ENCODE measurements at regions not wholly inside any gene's neighbourhood (a gene's known extent, or its start where the extent isn't known, plus 50 kb on each side); places are given as distances from the start of the nearest gene placed in this dataset.

- Mint-ChIP-seq H3K4me3 (ENCODE audit: low read depth) (no peak overlapping the region), H3K36me3 (ENCODE audit: insufficient read depth) (no peaks in the 10 kb centered on the region), H3K9me3 (ENCODE audit: low read depth) (peaks cover 7% of the 10 kb centered on the region), H3K27me3 (peaks cover 6% of the 10 kb centered on the region), H3K4me1 (ENCODE audit: low read depth) (peaks cover 9% of the 10 kb centered on the region), H3K27ac (no peak overlapping the region)
- TF ChIP-seq CTCF (IDR thresholded peaks at IDR 0.05; ENCODE audit: unreplicated experiment), result no peak
- DNase-seq (ENCODE audit: low spot score, unreplicated experiment), result no peak
Observed at GRCh38 chrX:39805022-39805421, 292.7 kb downstream of the BCOR start.

- Mint-ChIP-seq H3K9me3 (ENCODE audit: low read depth) (peaks cover 7% of the 10 kb centered on the region), H3K4me1 (ENCODE audit: low read depth) (peaks cover 9% of the 10 kb centered on the region), H3K27ac (no peak overlapping the region), H3K36me3 (ENCODE audit: insufficient read depth) (no peaks in the 10 kb centered on the region), H3K4me3 (ENCODE audit: low read depth) (no peak overlapping the region), H3K27me3 (peaks cover 10% of the 10 kb centered on the region)
- TF ChIP-seq CTCF (IDR thresholded peaks at IDR 0.05; ENCODE audit: unreplicated experiment), result no peak
- no peak for DNase-seq (ENCODE audit: low spot score, unreplicated experiment)
Observed at GRCh38 chrX:39805825-39806224, 291.9 kb downstream of the BCOR start.

DNA sequence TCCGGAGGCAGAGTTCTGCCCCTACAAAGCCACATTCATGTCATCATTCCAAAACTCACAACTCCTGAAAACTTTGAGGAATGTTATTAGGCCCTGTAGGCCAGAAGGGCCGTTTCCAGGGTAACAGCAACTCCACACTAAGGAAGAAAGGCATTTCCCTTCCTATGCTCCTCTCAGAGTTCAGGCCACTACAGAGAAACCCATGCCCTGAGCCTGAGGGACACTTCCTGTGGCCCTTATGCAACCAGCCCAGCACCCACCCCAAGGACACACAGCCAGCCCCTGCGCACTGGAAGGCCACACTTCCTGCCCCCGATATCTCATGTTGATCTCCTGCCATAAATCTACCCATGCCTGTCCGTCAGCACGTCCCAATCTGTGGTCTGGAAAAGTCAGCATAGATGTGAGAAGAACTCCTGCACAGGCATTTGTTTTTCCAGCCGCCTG is 289.3 kb downstream of the BCOR start:
- no peak overlapping the region for H3K4me3 Mint-ChIP-seq (ENCODE audit: low read depth)
- peaks cover 3% of the 10 kb centered on the region for H3K4me1 Mint-ChIP-seq (ENCODE audit: low read depth)
- no peaks in the 10 kb centered on the region for H3K36me3 Mint-ChIP-seq (ENCODE audit: insufficient read depth)
- H3K27ac Mint-ChIP-seq, result no peak overlapping the region
- H3K9me3 Mint-ChIP-seq (ENCODE audit: low read depth), result peaks cover 8% of the 10 kb centered on the region
- DNase-seq (ENCODE audit: low spot score, unreplicated experiment), result no peak
- peaks cover 9% of the 10 kb centered on the region for H3K27me3 Mint-ChIP-seq
- TF ChIP-seq CTCF (IDR thresholded peaks at IDR 0.05; ENCODE audit: unreplicated experiment), result no peak

DNA sequence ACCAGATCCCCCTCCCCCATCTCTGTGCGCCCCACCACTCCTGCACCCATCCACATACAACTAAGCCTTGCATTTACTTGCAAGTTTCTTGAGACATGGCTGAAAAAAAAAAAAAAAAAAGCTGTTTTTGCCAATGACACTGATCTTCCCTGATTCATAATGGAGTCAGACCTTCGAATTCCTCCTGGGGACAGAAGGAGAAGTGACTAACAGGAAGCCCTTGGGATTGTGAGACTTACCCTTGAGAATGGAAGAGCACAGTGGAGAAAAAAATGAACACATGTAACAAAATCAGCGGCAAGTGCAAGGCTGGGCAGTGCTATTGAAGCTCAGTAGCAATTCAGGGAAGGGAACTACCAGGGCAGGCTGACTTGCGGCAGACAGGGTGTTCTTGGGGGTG is 288.4 kb downstream of the BCOR start:
- no peak for TF ChIP-seq CTCF (IDR thresholded peaks at IDR 0.05; ENCODE audit: unreplicated experiment)
- Mint-ChIP-seq H3K27me3 (peaks cover 11% of the 10 kb centered on the region), H3K4me3 (ENCODE audit: low read depth) (no peak overlapping the region), H3K36me3 (ENCODE audit: insufficient read depth) (no peaks in the 10 kb centered on the region), H3K9me3 (ENCODE audit: low read depth) (peaks cover 8% of the 10 kb centered on the region), H3K4me1 (ENCODE audit: low read depth) (peaks cover 3% of the 10 kb centered on the region), H3K27ac (no peak overlapping the region)
- DNase-seq (ENCODE audit: low spot score, unreplicated experiment), result no peak

DNA sequence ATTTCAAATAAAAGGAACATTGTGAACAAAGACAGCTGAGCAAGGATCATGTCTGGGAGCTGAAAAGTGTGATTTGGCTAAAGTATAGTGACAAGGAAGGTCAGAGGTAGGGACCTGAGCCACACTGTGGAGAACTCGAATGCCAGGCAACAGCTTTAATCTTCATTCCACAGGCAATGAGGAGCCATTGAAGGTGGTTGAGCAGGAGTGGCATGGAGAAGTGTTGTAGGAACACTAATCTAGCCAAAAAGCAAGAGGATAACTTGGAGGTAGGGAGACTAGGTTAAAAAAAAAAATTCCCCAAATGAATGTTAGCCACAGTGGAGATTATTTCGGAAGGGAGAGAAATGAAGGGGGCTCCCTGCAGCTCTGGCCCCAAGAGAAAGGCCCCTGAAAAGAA is 286.9 kb downstream of the BCOR start:
- H3K4me1 Mint-ChIP-seq (ENCODE audit: low read depth), result peaks cover 3% of the 10 kb centered on the region
- no peak for DNase-seq (ENCODE audit: low spot score, unreplicated experiment)
- no peaks in the 10 kb centered on the region for H3K36me3 Mint-ChIP-seq (ENCODE audit: insufficient read depth)
- no peak for TF ChIP-seq CTCF (IDR thresholded peaks at IDR 0.05; ENCODE audit: unreplicated experiment)
- peaks cover 9% of the 10 kb centered on the region for H3K27me3 Mint-ChIP-seq
- H3K27ac Mint-ChIP-seq, result no peak overlapping the region
- no peak overlapping the region for H3K4me3 Mint-ChIP-seq (ENCODE audit: low read depth)
- peaks cover 4% of the 10 kb centered on the region for H3K9me3 Mint-ChIP-seq (ENCODE audit: low read depth)
